Naive thymus-derived CD4-positive, alpha-beta T cell (primary cell): ENCODE measurements at regions not wholly inside any gene's neighbourhood (a gene's known extent, or its start where the extent isn't known, plus 50 kb on each side); places are given as distances from the start of the nearest gene placed in this dataset.
"Not testable (repeated sequence)": the region's sequence is repeated elsewhere in the genome, so short reads cannot be mapped to it uniquely, and the experiment has no call there.

Experiments
- ATAC-seq: fragments of 150-1000 bp; cut with Tn5 transposase; 2 replicates; pipeline ENCODE4 v1.10.0; 2021; ENCODE audit warnings: mild to moderate bottlenecking, moderate library complexity
- CTCF ChIA-PET: fragments of 350-600 bp; sonication (Branson Sonifier 250); formaldehyde crosslinking; loops from one replicate; lab custom pipeline; 2021; ENCODE audit warnings: antibody characterized with exemption; lab: Charles Lee
- POLR2A ChIA-PET: fragments of 350-600 bp; sonication (Branson Sonifier 250); formaldehyde crosslinking; loops from one replicate; lab custom pipeline; 2021; ENCODE audit warnings: antibody characterized with exemption, inconsistent platforms; lab: Charles Lee
- DNase-seq, 9 donors: peaks; one replicate each; pipeline versions ENCODE4 v3.0.0 to v3.0.0-alpha.2; 2020 to 2022; ENCODE audit warnings: mixed read lengths in 1 of 9
- H3K27ac ChIP-seq: one replicate; pipeline ENCODE4 v1.7.0; 2013; ENCODE audit warnings: mild to moderate bottlenecking, low read depth, low read length, moderate library complexity
- H3K27me3 ChIP-seq, 2 donors: one replicate each; pipeline ENCODE4 v1.7.0; 2013; ENCODE audit warnings: low read length in 2 of 2, mild to moderate bottlenecking in 2 of 2, moderate library complexity in 2 of 2; ENCODE audit not compliant: control insufficient read depth in 2 of 2, insufficient read depth in 2 of 2
- H3K36me3 ChIP-seq, 3 experiments: 1 replicate in 2 of 3; 2 replicates in 1 of 3; pipeline ENCODE4 v1.7.0; 2013; ENCODE audit warnings: low read length in 3 of 3, mild to moderate bottlenecking in 3 of 3, moderate library complexity in 1 of 3; ENCODE audit not compliant: insufficient read depth in 3 of 3, control insufficient read depth in 2 of 3
- H3K4me1 ChIP-seq, 2 donors: one replicate each; pipeline ENCODE4 v1.7.0; 2013; ENCODE audit warnings: low read length in 2 of 2, mild to moderate bottlenecking in 2 of 2, moderate library complexity in 1 of 2; ENCODE audit not compliant: control insufficient read depth in 2 of 2, insufficient read depth in 2 of 2
- H3K4me3 ChIP-seq: 2 replicates; pipeline ENCODE4 v1.7.0; 2013; ENCODE audit warnings: mild to moderate bottlenecking, low read length
- H3K9me3 ChIP-seq, 3 experiments: 1 replicate in 2 of 3; 2 replicates in 1 of 3; pipeline ENCODE4 v1.7.0; 2013; ENCODE audit warnings: low read length in 3 of 3; ENCODE audit not compliant: control insufficient read depth in 2 of 3
- H3K27ac Mint-ChIP-seq, 9 donors: one replicate each; pipeline ENCODE4 v1.8.0; 2020 to 2022; ENCODE audit warnings: mixed read lengths in 9 of 9, mild to moderate bottlenecking in 8 of 9, moderate library complexity in 5 of 9, inconsistent platforms in 2 of 9
- H3K27me3 Mint-ChIP-seq, 5 donors: one replicate each; pipeline ENCODE4 v1.8.0; 2021 to 2022; ENCODE audit warnings: mixed read lengths in 5 of 5, mild to moderate bottlenecking in 1 of 5
- H3K36me3 Mint-ChIP-seq, 5 donors: one replicate each; pipeline ENCODE4 v1.8.0; 2020 to 2022; ENCODE audit warnings: mixed read lengths in 5 of 5, mild to moderate bottlenecking in 3 of 5, inconsistent platforms in 1 of 5
- H3K4me1 Mint-ChIP-seq, 7 donors: one replicate each; pipeline ENCODE4 v1.8.0; 2020 to 2022; ENCODE audit warnings: mixed read lengths in 7 of 7, mild to moderate bottlenecking in 3 of 7, inconsistent platforms in 1 of 7
- H3K4me3 Mint-ChIP-seq, 10 donors: one replicate each; pipeline ENCODE4 v1.8.0; 2020 to 2022; ENCODE audit warnings: mild to moderate bottlenecking in 10 of 10, mixed read lengths in 10 of 10, moderate library complexity in 6 of 10, inconsistent platforms in 2 of 10
- H3K9me3 Mint-ChIP-seq, 11 donors: one replicate each; pipeline ENCODE4 v1.8.0; 2020 to 2022; ENCODE audit warnings: mixed read lengths in 11 of 11, mild to moderate bottlenecking in 4 of 11, inconsistent platforms in 1 of 11, moderate library complexity in 1 of 11
- intact Hi-C, 2 donors: fragments of 100-400 bp; cut with micrococcal nuclease; formaldehyde crosslinking; loops; one replicate each; pipeline ENCODE4 v1.15.1; 2023

- DNase-seq (no peak), ATAC-seq (no peak)
- no peak overlapping the region for H3K4me3 Mint-ChIP-seq
- CTCF ChIA-PET = no interaction called here
- no peaks in the 10 kb centered on the region for H3K4me1 ChIP-seq
- H3K9me3 ChIP-seq = peaks cover 0 to 3% (median 0%) of the 10 kb centered on the region in 3 experiments
- H3K36me3 ChIP-seq = no peaks in the 10 kb centered on the region
- H3K4me3 ChIP-seq = no peak overlapping the region
- no peaks in the 10 kb centered on the region for H3K27me3 ChIP-seq
- no peak overlapping the region for H3K27ac Mint-ChIP-seq
- H3K36me3 Mint-ChIP-seq = no peaks in the 10 kb centered on the region
- no peaks in the 10 kb centered on the region for H3K4me1 Mint-ChIP-seq
- no peaks in the 10 kb centered on the region for H3K27me3 Mint-ChIP-seq
- H3K9me3 Mint-ChIP-seq = peaks cover 0 to 20% (median 2%) of the 10 kb centered on the region in 11 donors
- POLR2A ChIA-PET = no interaction called here
- intact Hi-C loops = no loop called here
- H3K27ac ChIP-seq = no peak overlapping the region
These were observed 1057.7 kb upstream of the PCDH20 start for GRCh38 chr13:62473190-62473943.

- intact Hi-C loops = no loop called here
- Histone ChIP-seq H3K9me3 (no peaks in the 10 kb centered on the region), H3K4me3 (no peak overlapping the region), H3K27ac (no peak overlapping the region), H3K4me1 (no peaks in the 10 kb centered on the region), H3K36me3 (no peaks in the 10 kb centered on the region), H3K27me3 (no peaks in the 10 kb centered on the region)
- CTCF ChIA-PET = no interaction called here
- no peak for DNase-seq
- H3K36me3 Mint-ChIP-seq = no peaks in the 10 kb centered on the region
- H3K9me3 Mint-ChIP-seq = peaks cover 0 to 1% (median 0%) of the 10 kb centered on the region in 11 donors
- POLR2A ChIA-PET = no interaction called here
- H3K4me3 Mint-ChIP-seq = no peak overlapping the region
- H3K27me3 Mint-ChIP-seq = no peaks in the 10 kb centered on the region
- H3K27ac Mint-ChIP-seq = no peak overlapping the region
- ATAC-seq = no peak
- H3K4me1 Mint-ChIP-seq = no peaks in the 10 kb centered on the region
These were observed 1038.1 kb upstream of the PCDH20 start for GRCh38 chr13:62453761-62454160.

GRCh38 chr13:62450759-62451158 lies 1035.1 kb upstream of the PCDH20 start:
- H3K27me3 ChIP-seq = no peaks in the 10 kb centered on the region
- Mint-ChIP-seq H3K4me1 (no peaks in the 10 kb centered on the region), H3K27ac (no peak overlapping the region), H3K4me3 (no peak overlapping the region), H3K9me3 (peaks cover 0 to 5% (median 0%) of the 10 kb centered on the region in 11 donors), H3K27me3 (no peaks in the 10 kb centered on the region), H3K36me3 (no peaks in the 10 kb centered on the region)
- ATAC-seq = no peak
- no peaks in the 10 kb centered on the region for H3K4me1 ChIP-seq
- CTCF ChIA-PET = no interaction called here
- POLR2A ChIA-PET = no interaction called here
- no peak for DNase-seq
- no peaks in the 10 kb centered on the region for H3K9me3 ChIP-seq
- H3K4me3 ChIP-seq = no peak overlapping the region
- no peak overlapping the region for H3K27ac ChIP-seq
- intact Hi-C loops = no loop called here
- no peaks in the 10 kb centered on the region for H3K36me3 ChIP-seq

GRCh38 chr13:62447771-62448382 lies 1032.2 kb upstream of the PCDH20 start:
- H3K4me3 ChIP-seq, DNase-seq, H3K4me1 Mint-ChIP-seq, H3K36me3 Mint-ChIP-seq, H3K27ac ChIP-seq, H3K36me3 ChIP-seq, ATAC-seq, H3K4me3 Mint-ChIP-seq, H3K27ac Mint-ChIP-seq, H3K9me3 Mint-ChIP-seq, H3K4me1 ChIP-seq, POLR2A ChIA-PET, H3K9me3 ChIP-seq, intact Hi-C loops, H3K27me3 Mint-ChIP-seq, H3K27me3 ChIP-seq, CTCF ChIA-PET: not testable (repeated sequence)

GRCh38 chr13:62444805-62445204 lies 1029.2 kb upstream of the PCDH20 start:
- no peak for ATAC-seq
- no peaks in the 10 kb centered on the region for H3K9me3 ChIP-seq

GRCh38 chr13:62434081-62434480 lies 1018.4 kb upstream of the PCDH20 start:
- Histone ChIP-seq H3K4me3 (no peak overlapping the region), H3K36me3 (no peaks in the 10 kb centered on the region), H3K9me3 (no peaks in the 10 kb centered on the region), H3K27ac (no peak overlapping the region), H3K27me3 (no peaks in the 10 kb centered on the region), H3K4me1 (no peaks in the 10 kb centered on the region)
- Mint-ChIP-seq H3K27ac (no peak overlapping the region), H3K36me3 (peaks cover 0 to 3% (median 0%) of the 10 kb centered on the region in 5 donors), H3K27me3 (no peaks in the 10 kb centered on the region), H3K4me1 (no peaks in the 10 kb centered on the region), H3K9me3 (peaks cover 0 to 8% (median 2%) of the 10 kb centered on the region in 11 donors), H3K4me3 (no peak overlapping the region)
- POLR2A ChIA-PET = no interaction called here
- ATAC-seq (no peak), DNase-seq (no peak)
- CTCF ChIA-PET = no interaction called here
- intact Hi-C loops = loop anchor here in 1 of 2 donors (5.0 kb wide), 1 partner anchor 48 kb away; no protein-coding TSS in a partner anchor

More at GRCh38 chr13:62444805-62445204, 1029.2 kb upstream of the PCDH20 start:
- Mint-ChIP-seq H3K27ac (no peak overlapping the region), H3K36me3 (no peaks in the 10 kb centered on the region), H3K4me1 (no peaks in the 10 kb centered on the region), H3K27me3 (no peaks in the 10 kb centered on the region), H3K9me3 (peaks cover 0 to 8% (median 0%) of the 10 kb centered on the region in 11 donors), H3K4me3 (no peak overlapping the region)
- intact Hi-C loops = no loop called here
- Histone ChIP-seq H3K36me3 (no peaks in the 10 kb centered on the region), H3K4me3 (no peak overlapping the region), H3K4me1 (no peaks in the 10 kb centered on the region), H3K27me3 (no peaks in the 10 kb centered on the region), H3K27ac (no peak overlapping the region)
- no peak for DNase-seq
- ChIA-PET CTCF (no interaction called here), POLR2A (no interaction called here)

- ChIA-PET CTCF (no interaction called here), POLR2A (no interaction called here)
- peaks cover 0 to 6% (median 0%) of the 10 kb centered on the region in 11 donors for H3K9me3 Mint-ChIP-seq
- ATAC-seq = no peak
- intact Hi-C loops = loop anchor here in 1 of 2 donors (5.0 kb wide), 1 partner anchor 49 kb away; no protein-coding TSS in a partner anchor
- no peaks in the 10 kb centered on the region for H3K27me3 Mint-ChIP-seq
- H3K27me3 ChIP-seq = no peaks in the 10 kb centered on the region
- no peaks in the 10 kb centered on the region for H3K4me1 Mint-ChIP-seq
- no peak for DNase-seq
- no peaks in the 10 kb centered on the region for H3K36me3 ChIP-seq
- H3K9me3 ChIP-seq = no peaks in the 10 kb centered on the region
- no peak overlapping the region for H3K27ac Mint-ChIP-seq
- no peaks in the 10 kb centered on the region for H3K36me3 Mint-ChIP-seq
- no peak overlapping the region for H3K4me3 ChIP-seq
- no peaks in the 10 kb centered on the region for H3K4me1 ChIP-seq
- no peak overlapping the region for H3K27ac ChIP-seq
- no peak overlapping the region for H3K4me3 Mint-ChIP-seq
These were observed 1018.0 kb upstream of the PCDH20 start for GRCh38 chr13:62433660-62434059.
